Activated naive CD8-positive, alpha-beta T cell (primary cell): ENCODE measurements at regions not wholly inside any gene's neighbourhood (a gene's known extent, or its start where the extent isn't known, plus 50 kb on each side); places are given as distances from the start of the nearest gene placed in this dataset.
"Not testable (repeated sequence)": the region's sequence is repeated elsewhere in the genome, so short reads cannot be mapped to it uniquely, and the experiment has no call there.

Experiments
- H3K27ac Mint-ChIP-seq: one replicate; pipeline ENCODE4 v1.8.0; 2021; ENCODE audit warnings: mixed read lengths
- H3K27me3 Mint-ChIP-seq: one replicate; pipeline ENCODE4 v1.8.0; 2021; ENCODE audit warnings: mixed read lengths
- H3K36me3 Mint-ChIP-seq: one replicate; pipeline ENCODE4 v1.8.0; 2021; ENCODE audit warnings: mixed read lengths
- H3K4me1 Mint-ChIP-seq: one replicate; pipeline ENCODE4 v1.8.0; 2021; ENCODE audit warnings: low read depth, mixed read lengths
- H3K4me3 Mint-ChIP-seq: one replicate; pipeline ENCODE4 v1.8.0; 2021; ENCODE audit warnings: mild to moderate bottlenecking, mixed read lengths
- H3K9me3 Mint-ChIP-seq: one replicate; pipeline ENCODE4 v1.8.0; 2021; ENCODE audit warnings: low read depth, mixed read lengths

- no peak overlapping the region for H3K27ac Mint-ChIP-seq
- no peaks in the 10 kb centered on the region for H3K36me3 Mint-ChIP-seq
- no peaks in the 10 kb centered on the region for H3K9me3 Mint-ChIP-seq
Observed at GRCh38 chr6:11486959-11487358, 50.6 kb upstream of the TMEM170B start.

GRCh38 chr6:11486486-11486885, 51.1 kb upstream of the TMEM170B start:
- no peaks in the 10 kb centered on the region for H3K36me3 Mint-ChIP-seq
- no peaks in the 10 kb centered on the region for H3K9me3 Mint-ChIP-seq
- H3K4me3 Mint-ChIP-seq = no peak overlapping the region
- no peaks in the 10 kb centered on the region for H3K27me3 Mint-ChIP-seq
- H3K27ac Mint-ChIP-seq = no peak overlapping the region
- no peaks in the 10 kb centered on the region for H3K4me1 Mint-ChIP-seq

More at GRCh38 chr6:11486959-11487358, 50.6 kb upstream of the TMEM170B start:
- no peaks in the 10 kb centered on the region for H3K27me3 Mint-ChIP-seq
- no peaks in the 10 kb centered on the region for H3K4me1 Mint-ChIP-seq
- H3K4me3 Mint-ChIP-seq = no peak overlapping the region

GRCh38 chr6:11486051-11486450, 51.5 kb upstream of the TMEM170B start:
- no peak overlapping the region for H3K4me3 Mint-ChIP-seq
- H3K27me3 Mint-ChIP-seq = no peaks in the 10 kb centered on the region
- no peak overlapping the region for H3K27ac Mint-ChIP-seq
- no peaks in the 10 kb centered on the region for H3K9me3 Mint-ChIP-seq
- no peaks in the 10 kb centered on the region for H3K4me1 Mint-ChIP-seq
- no peaks in the 10 kb centered on the region for H3K36me3 Mint-ChIP-seq

GRCh38 chr6:11485271-11485670, 52.3 kb upstream of the TMEM170B start:
- Mint-ChIP-seq H3K27me3 (no peaks in the 10 kb centered on the region), H3K27ac (no peak overlapping the region), H3K9me3 (no peaks in the 10 kb centered on the region), H3K4me3 (no peak overlapping the region), H3K4me1 (no peaks in the 10 kb centered on the region), H3K36me3 (no peaks in the 10 kb centered on the region)

- Mint-ChIP-seq H3K27me3 (no peaks in the 10 kb centered on the region), H3K9me3 (no peaks in the 10 kb centered on the region), H3K27ac (no peak overlapping the region)
Observed at GRCh38 chr6:11484441-11484840, 53.1 kb upstream of the TMEM170B start.

GRCh38 chr6:11482616-11483015, 54.9 kb upstream of the TMEM170B start:
- H3K4me3 Mint-ChIP-seq = no peak overlapping the region
- H3K4me1 Mint-ChIP-seq = no peaks in the 10 kb centered on the region
- no peak overlapping the region for H3K27ac Mint-ChIP-seq
- no peaks in the 10 kb centered on the region for H3K9me3 Mint-ChIP-seq
- H3K36me3 Mint-ChIP-seq = no peaks in the 10 kb centered on the region
- H3K27me3 Mint-ChIP-seq = no peaks in the 10 kb centered on the region

More at GRCh38 chr6:11484441-11484840, 53.1 kb upstream of the TMEM170B start:
- Mint-ChIP-seq H3K4me1 (no peaks in the 10 kb centered on the region), H3K36me3 (no peaks in the 10 kb centered on the region), H3K4me3 (no peak overlapping the region)

GRCh38 chr6:11480541-11480940, 57.0 kb upstream of the TMEM170B start:
- no peaks in the 10 kb centered on the region for H3K9me3 Mint-ChIP-seq
- H3K36me3 Mint-ChIP-seq = no peaks in the 10 kb centered on the region

GRCh38 chr6:11479296-11479695, 58.3 kb upstream of the TMEM170B start:
- Mint-ChIP-seq H3K9me3 (no peaks in the 10 kb centered on the region), H3K27me3 (no peaks in the 10 kb centered on the region), H3K27ac (no peak overlapping the region), H3K4me1 (no peaks in the 10 kb centered on the region), H3K36me3 (no peaks in the 10 kb centered on the region), H3K4me3 (no peak overlapping the region)

More at GRCh38 chr6:11480541-11480940, 57.0 kb upstream of the TMEM170B start:
- H3K27me3 Mint-ChIP-seq = no peaks in the 10 kb centered on the region
- no peaks in the 10 kb centered on the region for H3K4me1 Mint-ChIP-seq
- no peak overlapping the region for H3K27ac Mint-ChIP-seq
- H3K4me3 Mint-ChIP-seq = no peak overlapping the region

- Mint-ChIP-seq H3K36me3 (no peaks in the 10 kb centered on the region), H3K9me3 (no peaks in the 10 kb centered on the region), H3K27me3 (no peaks in the 10 kb centered on the region), H3K4me1 (no peaks in the 10 kb centered on the region), H3K27ac (no peak overlapping the region), H3K4me3 (no peak overlapping the region)
Observed at GRCh38 chr6:11478586-11478985, 59.0 kb upstream of the TMEM170B start.

GRCh38 chr6:11475016-11475415, 62.5 kb upstream of the TMEM170B start:
- Mint-ChIP-seq H3K9me3 (no peaks in the 10 kb centered on the region), H3K27ac (no peak overlapping the region), H3K27me3 (no peaks in the 10 kb centered on the region), H3K4me1 (no peaks in the 10 kb centered on the region), H3K36me3 (no peaks in the 10 kb centered on the region), H3K4me3 (no peak overlapping the region)

- Mint-ChIP-seq H3K4me1 (no peaks in the 10 kb centered on the region), H3K9me3 (no peaks in the 10 kb centered on the region), H3K36me3 (no peaks in the 10 kb centered on the region), H3K27ac (no peak overlapping the region), H3K27me3 (no peaks in the 10 kb centered on the region), H3K4me3 (no peak overlapping the region)
Observed at GRCh38 chr6:11473008-11473740, 64.4 kb upstream of the TMEM170B start.

GRCh38 chr6:11471261-11471660, 66.3 kb upstream of the TMEM170B start:
- H3K27me3 Mint-ChIP-seq = no peaks in the 10 kb centered on the region
- no peak overlapping the region for H3K27ac Mint-ChIP-seq

GRCh38 chr6:11469684-11470083, 67.9 kb upstream of the TMEM170B start:
- no peaks in the 10 kb centered on the region for H3K9me3 Mint-ChIP-seq
- no peak overlapping the region for H3K27ac Mint-ChIP-seq
- peaks cover 3% of the 10 kb centered on the region for H3K4me1 Mint-ChIP-seq
- no peaks in the 10 kb centered on the region for H3K36me3 Mint-ChIP-seq
- no peaks in the 10 kb centered on the region for H3K27me3 Mint-ChIP-seq
- no peak overlapping the region for H3K4me3 Mint-ChIP-seq

More at GRCh38 chr6:11471261-11471660, 66.3 kb upstream of the TMEM170B start:
- Mint-ChIP-seq H3K36me3 (no peaks in the 10 kb centered on the region), H3K4me1 (peaks cover 3% of the 10 kb centered on the region), H3K4me3 (no peak overlapping the region), H3K9me3 (no peaks in the 10 kb centered on the region)

GRCh38 chr6:11468271-11468670, 69.3 kb upstream of the TMEM170B start:
- H3K9me3 Mint-ChIP-seq, H3K27me3 Mint-ChIP-seq, H3K27ac Mint-ChIP-seq, H3K4me1 Mint-ChIP-seq, H3K4me3 Mint-ChIP-seq, H3K36me3 Mint-ChIP-seq: not testable (repeated sequence)

GRCh38 chr6:11467364-11467763, 70.2 kb upstream of the TMEM170B start:
- Mint-ChIP-seq H3K36me3 (no peaks in the 10 kb centered on the region), H3K9me3 (no peaks in the 10 kb centered on the region), H3K27me3 (no peaks in the 10 kb centered on the region), H3K4me1 (peaks cover 3% of the 10 kb centered on the region), H3K4me3 (no peak overlapping the region), H3K27ac (no peak overlapping the region)

- H3K9me3 Mint-ChIP-seq = no peaks in the 10 kb centered on the region
- no peak overlapping the region for H3K4me3 Mint-ChIP-seq
- H3K27ac Mint-ChIP-seq = no peak overlapping the region
- H3K36me3 Mint-ChIP-seq = no peaks in the 10 kb centered on the region
- H3K4me1 Mint-ChIP-seq = peaks cover 34% of the 10 kb centered on the region
- H3K27me3 Mint-ChIP-seq = no peaks in the 10 kb centered on the region
Observed at GRCh38 chr6:11463398-11463780, 74.2 kb upstream of the TMEM170B start.
